RWPE2 (cell line): ENCODE measurements at regions not wholly inside any gene's neighbourhood (a gene's known extent, or its start where the extent isn't known, plus 50 kb on each side); places are given as distances from the start of the nearest gene placed in this dataset.

ENCODE experiments used
- ATAC-seq: fragments of 200-7000 bp; cut with Tn5 transposase; 3 replicates; pipeline ENCODE4 v1.9.1; 2021; ENCODE audit warnings: low read depth
- DNase-seq: peaks from one replicate; pipeline ENCODE4 v3.0.0-alpha.2; 2020; ENCODE audit warnings: low spot score
- H3K27ac ChIP-seq: fragments of 450-650 bp; 2 replicates; pipeline ENCODE4 v1.5.1; 2017; ENCODE audit warnings: mild to moderate bottlenecking; ENCODE audit not compliant: poor library complexity, severe bottlenecking
- H3K27me3 ChIP-seq: fragments of 250-450 bp; sonication (Bioruptor Pico); 2 replicates; pipeline ENCODE4 v1.5.1; 2021; ENCODE audit warnings: mild to moderate bottlenecking, moderate library complexity; ENCODE audit not compliant: insufficient read depth, poor library complexity, severe bottlenecking
- H3K36me3 ChIP-seq: fragments of 250-450 bp; sonication (Bioruptor Pico); 2 replicates; pipeline ENCODE4 v1.5.1; 2020; ENCODE audit warnings: low read depth, mild to moderate bottlenecking, moderate library complexity
- H3K4me1 ChIP-seq: fragments of 250-450 bp; sonication (Bioruptor Pico); 2 replicates; pipeline ENCODE4 v1.5.1; 2021; ENCODE audit warnings: mild to moderate bottlenecking, moderate library complexity; ENCODE audit not compliant: insufficient read depth, poor library complexity, severe bottlenecking
- H3K4me3 ChIP-seq: fragments of 250-450 bp; sonication (Bioruptor Pico); 2 replicates; pipeline ENCODE4 v1.5.1; 2021; ENCODE audit warnings: mild to moderate bottlenecking, moderate library complexity; ENCODE audit not compliant: severe bottlenecking
- H3K9me3 ChIP-seq: fragments of 250-450 bp; sonication (Bioruptor Pico); 2 replicates; pipeline ENCODE4 v1.5.1; 2021; ENCODE audit warnings: mild to moderate bottlenecking, moderate library complexity; ENCODE audit not compliant: severe bottlenecking
- CTCF ChIP-seq: fragments of 450-650 bp; IDR thresholded peaks from one replicate; pipeline ENCODE4 v1.5.1; 2017; ENCODE audit warnings: mild to moderate bottlenecking, moderate library complexity; ENCODE audit not compliant: poor library complexity, severe bottlenecking

GRCh38 chr6:166842607-166843006, 113.7 kb downstream of the RNASET2 start:
- H3K27ac ChIP-seq: no peak overlapping the region
- no peak overlapping the region for H3K4me3 ChIP-seq
- TF ChIP-seq CTCF: no peak
- DNase-seq (no peak), ATAC-seq (no peak)
- H3K9me3 ChIP-seq: no peaks in the 10 kb centered on the region
- no peaks in the 10 kb centered on the region for H3K4me1 ChIP-seq
- peaks cover 8% of the 10 kb centered on the region for H3K27me3 ChIP-seq
- H3K36me3 ChIP-seq: no peaks in the 10 kb centered on the region

DNA sequence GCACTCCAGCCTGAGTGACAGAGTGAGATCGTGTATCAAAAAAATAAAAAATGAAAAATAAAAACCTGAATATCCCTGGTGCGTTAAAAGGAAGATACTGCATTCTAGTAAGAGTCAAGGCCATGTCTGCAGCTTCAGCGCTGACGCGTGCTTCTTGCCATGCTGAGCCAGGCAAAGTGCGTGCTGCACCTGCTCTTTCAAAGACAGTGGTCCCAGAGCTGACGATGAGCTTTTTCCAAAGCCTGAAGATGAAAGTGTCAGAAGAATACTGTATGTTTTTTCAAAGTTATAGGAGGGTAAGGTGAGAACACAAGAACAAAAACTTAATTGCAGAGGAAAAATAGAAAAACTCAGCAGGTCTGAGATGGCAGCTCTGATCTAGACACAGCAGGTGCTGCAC, 115.1 kb downstream of the RNASET2 start:
- TF ChIP-seq CTCF: no peak
- Histone ChIP-seq H3K9me3 (no peaks in the 10 kb centered on the region), H3K4me3 (no peak overlapping the region), H3K27me3 (peaks cover 8% of the 10 kb centered on the region), H3K4me1 (no peaks in the 10 kb centered on the region), H3K27ac (no peak overlapping the region), H3K36me3 (no peaks in the 10 kb centered on the region)
- ATAC-seq (no peak), DNase-seq (no peak)

- DNase-seq (no peak), ATAC-seq (no peak)
- no peak overlapping the region for H3K4me3 ChIP-seq
These were observed 116.8 kb downstream of the RNASET2 start for GRCh38 chr6:166839569-166839968.

GRCh38 chr6:166838987-166839386, 117.4 kb downstream of the RNASET2 start:
- DNase-seq (no peak), ATAC-seq (no peak)
- Histone ChIP-seq H3K36me3 (no peaks in the 10 kb centered on the region), H3K4me3 (no peak overlapping the region), H3K27me3 (no peaks in the 10 kb centered on the region), H3K4me1 (no peaks in the 10 kb centered on the region), H3K27ac (no peak overlapping the region), H3K9me3 (no peaks in the 10 kb centered on the region)
- TF ChIP-seq CTCF: no peak

More at GRCh38 chr6:166839569-166839968, 116.8 kb downstream of the RNASET2 start:
- Histone ChIP-seq H3K9me3 (no peaks in the 10 kb centered on the region), H3K27ac (no peak overlapping the region), H3K36me3 (no peaks in the 10 kb centered on the region), H3K27me3 (no peaks in the 10 kb centered on the region), H3K4me1 (no peaks in the 10 kb centered on the region)
- no peak for TF ChIP-seq CTCF

DNA sequence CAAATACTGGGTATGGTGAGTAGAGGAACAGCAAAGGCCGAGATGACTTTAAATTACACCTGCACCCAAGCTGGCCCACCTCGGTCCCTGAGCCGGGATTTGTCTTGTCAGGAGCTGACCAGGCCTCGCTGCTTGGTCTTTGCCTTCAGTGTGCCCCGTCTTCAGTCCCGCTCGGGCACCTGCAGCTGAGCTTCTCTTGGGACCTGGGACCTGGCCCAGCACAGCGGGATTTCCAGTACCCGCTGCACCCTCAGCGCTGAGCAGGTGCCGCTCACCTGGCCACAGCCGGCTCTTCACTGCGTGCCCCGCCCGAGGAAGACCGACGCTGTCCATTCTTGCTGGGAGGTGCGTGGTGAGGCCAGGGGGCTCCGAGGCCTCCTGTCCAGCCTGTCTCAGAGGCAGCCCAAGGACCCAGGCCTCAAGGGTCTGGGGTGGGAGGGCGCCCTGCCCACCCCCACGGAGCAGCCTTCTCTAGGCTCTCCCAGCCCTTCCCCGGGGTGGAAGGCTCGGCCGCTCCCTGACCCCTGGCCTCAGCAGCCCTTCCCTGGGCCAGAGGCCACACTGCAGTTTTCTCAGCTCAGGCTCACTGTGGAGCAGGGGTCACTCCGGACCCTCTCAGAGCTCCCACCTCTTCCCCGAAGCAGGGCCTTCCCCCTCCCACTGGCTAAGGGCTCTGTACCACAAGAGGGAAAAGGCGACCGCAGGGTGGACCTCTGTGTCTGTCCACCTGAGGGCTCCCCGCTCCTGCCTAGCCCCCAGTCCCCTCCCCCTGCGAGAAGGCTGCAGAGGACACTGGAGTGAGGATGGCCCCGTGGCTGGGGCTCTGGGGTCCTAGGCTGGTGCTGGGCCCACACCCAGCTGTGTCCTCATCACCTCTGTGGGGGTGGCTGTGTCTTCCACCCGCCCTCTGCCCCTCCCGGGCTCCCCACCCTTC, 119.3 kb downstream of the RNASET2 start:
- Histone ChIP-seq H3K36me3 (no peaks in the 10 kb centered on the region), H3K27ac (no peak overlapping the region), H3K27me3 (no peaks in the 10 kb centered on the region), H3K4me3 (no peak overlapping the region), H3K9me3 (no peaks in the 10 kb centered on the region), H3K4me1 (no peaks in the 10 kb centered on the region)
- peak; percentile 40 for DNase-seq
- no peak for ATAC-seq
- TF ChIP-seq CTCF: no peak
